NCI-H82 treated with DMSO at 0.1 percent for 48 hours (cell line): ENCODE measurements at regions not wholly inside any gene's neighbourhood (a gene's known extent, or its start where the extent isn't known, plus 50 kb on each side); places are given as distances from the start of the nearest gene placed in this dataset.
"Not testable (repeated sequence)": the region's sequence is repeated elsewhere in the genome, so short reads cannot be mapped to it uniquely, and the experiment has no call there.

Experiments
- DNase-seq: peaks from one replicate; lab custom pipeline; 2025; ENCODE audit not compliant: unreplicated experiment; lab: John Stamatoyannopoulos, UW

DNA sequence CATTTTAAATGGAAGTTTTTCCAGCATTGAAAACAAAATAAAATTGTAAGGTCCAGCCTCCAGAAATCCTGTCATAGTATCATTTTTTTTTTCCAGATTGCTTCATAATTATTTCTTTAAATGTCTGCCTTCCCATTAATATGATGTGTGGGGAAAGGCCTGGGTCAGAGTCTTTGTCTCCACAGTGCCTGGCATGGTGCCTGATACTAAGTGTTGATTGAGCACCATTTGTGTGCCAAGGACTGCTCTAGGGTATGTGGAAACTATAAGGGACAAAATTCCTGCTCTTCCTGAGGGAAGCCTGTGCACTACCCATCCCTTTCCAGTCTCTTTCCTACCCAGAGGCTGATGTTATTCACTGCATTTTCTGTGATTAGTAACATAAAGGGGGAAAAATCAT is 53.1 kb upstream of the BEND4 start:
- DNase-seq, result no peak

DNA sequence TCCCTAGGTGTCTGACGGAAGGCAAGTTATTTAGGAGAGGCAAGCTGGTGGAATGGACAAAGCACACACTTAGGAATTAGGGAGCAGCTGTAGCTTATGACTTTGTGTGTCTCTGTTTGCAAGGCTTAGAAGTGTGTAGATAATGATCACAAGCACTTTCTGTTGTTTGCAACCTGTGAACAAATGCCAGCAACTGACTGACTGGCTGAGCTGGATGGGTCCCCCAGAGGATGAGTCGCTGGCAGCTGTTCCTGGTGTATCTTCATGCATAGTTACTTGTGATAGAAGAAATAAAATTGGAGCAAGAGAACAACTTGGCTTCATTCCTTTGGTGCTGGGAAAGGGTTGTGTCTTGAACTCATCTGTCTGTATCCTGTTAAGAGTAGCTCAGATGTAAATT is 64.2 kb upstream of the BEND4 start:
- DNase-seq, result no peak

DNA sequence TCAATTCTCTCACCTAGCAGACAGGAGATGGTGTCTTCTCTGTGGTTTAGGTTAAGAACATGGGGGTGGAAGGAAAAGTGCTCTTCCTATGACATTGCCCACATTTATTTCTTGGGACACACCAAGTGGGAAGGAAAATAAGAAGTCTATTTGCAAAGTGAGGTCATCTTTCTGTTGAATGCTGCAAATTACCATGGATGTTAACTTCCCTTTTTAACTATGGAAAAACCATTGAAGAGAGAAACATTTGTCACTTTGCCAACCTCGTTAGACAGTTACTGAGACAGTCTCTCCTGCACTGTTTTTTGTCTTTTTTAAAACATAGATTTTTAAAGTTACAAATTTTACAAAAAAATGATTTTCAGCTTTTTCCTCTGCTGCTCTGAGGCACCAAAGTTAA is 72.8 kb upstream of the BEND4 start:
- no peak for DNase-seq

DNA sequence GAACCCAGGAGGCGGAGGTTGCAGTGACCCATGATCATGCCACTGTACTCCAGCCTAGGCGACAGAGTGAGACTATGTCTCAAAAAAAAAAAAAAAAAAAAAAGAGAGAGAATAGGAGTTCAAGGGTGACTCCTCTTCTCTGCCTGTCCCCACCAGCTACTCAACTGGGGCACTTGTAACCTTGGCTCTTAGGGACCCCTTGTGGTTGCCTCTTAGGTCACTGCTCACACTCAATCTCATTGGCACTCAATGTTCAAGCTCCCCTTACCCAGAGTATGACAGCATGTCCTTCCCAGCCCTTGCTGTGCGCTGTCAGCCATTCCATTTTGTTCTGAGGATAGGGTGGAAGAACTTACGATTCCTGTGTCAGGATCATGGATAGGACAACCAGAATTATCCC is 82.4 kb upstream of the BEND4 start:
- DNase-seq, result no peak

DNA sequence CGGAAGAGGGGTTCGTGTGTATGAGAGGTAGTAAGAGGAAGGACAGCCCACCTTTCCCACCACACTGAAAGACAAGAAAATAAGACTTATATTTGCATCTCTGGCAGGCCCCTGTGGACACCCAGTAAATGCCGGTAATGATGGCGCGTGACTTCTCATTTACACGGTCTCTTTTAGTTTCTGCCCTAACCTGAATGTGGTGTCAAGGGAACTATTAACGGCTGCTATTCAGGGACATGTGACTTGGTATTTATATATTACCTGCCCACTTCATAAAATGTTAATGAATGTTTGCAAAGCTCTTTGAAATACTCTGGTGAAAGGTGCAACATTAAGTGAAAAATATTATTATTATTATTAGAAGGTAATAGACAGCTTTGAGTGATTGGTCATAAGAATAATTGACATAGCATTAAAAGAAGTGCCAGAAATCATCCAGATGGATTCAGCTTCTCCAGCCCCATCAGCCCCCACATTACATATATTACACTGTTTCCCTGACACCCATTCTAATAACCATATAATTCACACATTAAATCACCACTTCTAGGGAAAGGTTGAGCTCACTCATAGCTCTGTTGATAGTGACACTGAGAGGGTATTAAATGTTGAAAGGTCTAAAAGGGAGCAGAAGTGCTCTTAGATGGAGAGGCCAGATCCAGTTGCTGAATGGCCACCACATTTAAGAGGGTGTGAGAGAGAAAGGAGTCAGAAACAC is 83.0 kb upstream of the BEND4 start:
- no peak for DNase-seq

DNA sequence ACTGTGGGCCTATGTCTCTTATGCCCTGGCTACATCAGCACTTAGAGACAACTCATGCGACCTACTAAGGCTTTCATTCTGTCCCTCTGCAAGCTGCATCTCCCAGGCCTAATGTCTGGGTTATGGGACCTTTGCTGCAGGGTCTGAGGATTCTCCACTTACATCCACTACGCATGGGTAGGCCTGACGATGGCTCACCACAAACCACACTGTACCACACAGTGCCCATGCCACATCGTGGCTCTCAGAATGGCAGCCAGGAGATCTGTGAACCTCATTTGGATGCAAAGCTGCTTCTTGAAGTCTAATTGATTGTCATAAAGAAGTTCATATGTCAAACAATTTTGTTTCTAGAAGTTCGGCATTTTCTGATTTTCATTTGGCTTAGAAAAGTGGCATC is 84.6 kb upstream of the BEND4 start:
- no peak for DNase-seq

DNA sequence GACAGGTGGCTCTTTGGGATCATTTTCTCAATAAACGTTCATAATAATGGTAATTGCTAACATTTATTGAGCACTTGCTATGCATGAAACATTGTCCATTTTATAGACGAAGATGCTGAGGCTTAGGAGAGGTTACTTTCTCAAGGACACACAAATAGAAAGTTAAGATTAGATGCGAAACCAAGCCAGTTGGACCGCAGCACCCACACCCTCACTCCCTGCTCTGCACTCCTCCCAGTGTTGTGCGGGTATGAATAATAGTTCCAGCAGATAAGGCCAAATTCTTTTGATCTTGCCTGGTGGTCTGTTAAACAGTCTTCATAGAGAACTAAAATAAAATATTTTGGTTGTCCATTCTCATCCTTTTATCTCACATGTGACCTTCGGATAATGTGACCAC is 85.0 kb upstream of the BEND4 start:
- DNase-seq, result no peak

DNA sequence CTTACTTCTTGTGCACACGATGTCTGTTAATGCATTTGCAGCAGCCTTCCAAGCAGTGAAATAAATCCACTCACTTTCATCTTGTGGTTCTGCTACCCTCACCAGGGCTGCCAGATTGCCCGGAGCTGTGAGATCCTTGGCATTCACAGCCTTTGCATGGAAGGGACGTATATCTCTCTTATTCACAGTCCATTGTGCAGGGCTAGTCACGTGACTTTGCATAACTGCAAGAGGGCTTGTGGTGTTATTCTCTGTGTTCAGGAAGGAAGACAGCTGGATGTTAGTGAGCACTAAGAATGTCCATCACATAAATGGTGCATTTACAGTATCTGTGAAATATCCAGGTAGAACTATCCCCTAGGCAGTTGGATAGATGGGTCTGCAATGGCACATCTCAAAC is 96.5 kb upstream of the BEND4 start:
- no peak for DNase-seq

DNA sequence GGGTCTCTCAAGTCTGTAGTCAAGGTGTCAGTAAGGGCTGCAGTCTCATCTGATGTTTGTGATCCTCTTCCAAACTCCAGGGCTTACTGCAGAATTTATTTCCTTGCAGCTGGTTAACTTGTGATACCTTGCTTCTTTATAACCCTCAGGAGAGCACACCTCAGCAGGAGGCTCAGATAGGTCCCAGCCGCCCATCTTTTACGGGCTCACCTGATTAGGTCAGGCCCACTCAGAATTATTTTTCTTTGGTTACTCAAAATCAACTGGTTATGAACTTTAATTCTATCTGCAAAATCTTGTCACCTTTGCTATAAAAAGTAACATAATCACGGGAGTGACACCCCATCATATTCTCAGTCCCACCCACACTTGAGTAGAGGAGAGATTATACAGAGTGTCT is 99.9 kb upstream of the BEND4 start:
- no peak for DNase-seq

DNA sequence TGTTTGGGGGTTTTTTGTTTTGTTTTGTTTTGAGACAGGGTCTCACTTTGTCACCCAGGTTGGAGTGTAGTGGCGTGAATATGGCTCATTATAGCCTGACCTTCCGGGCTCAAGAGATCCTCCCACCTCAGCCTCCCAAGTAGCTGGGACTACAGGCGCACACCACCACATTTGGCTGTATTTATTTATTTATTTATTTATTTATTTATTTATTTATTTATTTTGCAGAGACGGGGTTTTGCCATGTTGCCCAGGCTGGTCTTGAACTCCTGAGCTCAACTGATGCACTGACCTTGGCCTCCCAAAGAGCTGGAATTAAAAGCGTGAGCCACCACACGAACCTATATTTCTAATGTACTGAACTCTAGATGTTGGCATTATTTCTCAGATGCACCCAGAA is 105.2 kb upstream of the BEND4 start:
- not testable (repeated sequence) for DNase-seq

DNA sequence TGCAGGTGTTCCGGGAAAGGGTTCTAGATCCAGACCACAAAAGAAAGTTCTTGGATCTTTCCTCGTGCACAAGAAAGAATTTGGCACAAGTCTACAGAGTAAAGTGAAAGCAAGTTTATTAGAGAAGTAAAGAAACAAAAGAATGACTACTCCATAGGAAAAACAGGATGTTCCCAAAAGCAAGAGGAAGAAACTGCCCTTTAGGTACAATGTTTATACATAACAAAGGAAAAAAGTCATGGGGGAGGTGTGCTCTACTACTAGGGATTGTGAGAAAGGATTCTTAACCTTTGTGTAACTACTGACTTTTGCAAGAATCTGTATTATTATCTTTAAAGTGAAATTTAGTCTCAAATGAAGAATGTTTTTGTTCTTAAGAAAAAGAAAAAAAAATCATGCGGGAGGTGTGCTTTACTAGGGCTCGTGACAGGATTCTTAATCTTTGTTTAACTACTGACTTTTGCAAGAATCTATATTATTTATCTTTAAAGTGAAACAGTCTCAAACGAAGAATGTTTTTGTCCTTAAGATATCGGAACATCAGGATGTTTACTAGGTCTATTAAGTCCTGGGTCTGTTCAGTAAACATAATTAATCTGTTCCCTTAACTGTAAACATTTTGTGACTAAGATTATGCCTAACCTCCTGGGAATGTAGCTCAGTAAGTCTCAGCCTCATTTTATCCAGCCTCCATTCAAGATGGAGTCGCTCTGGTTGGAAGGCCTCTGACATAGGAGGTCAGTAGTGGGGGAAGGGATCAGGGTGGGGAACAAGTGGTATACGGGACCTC is 110.4 kb upstream of the BEND4 start:
- no peak for DNase-seq

DNA sequence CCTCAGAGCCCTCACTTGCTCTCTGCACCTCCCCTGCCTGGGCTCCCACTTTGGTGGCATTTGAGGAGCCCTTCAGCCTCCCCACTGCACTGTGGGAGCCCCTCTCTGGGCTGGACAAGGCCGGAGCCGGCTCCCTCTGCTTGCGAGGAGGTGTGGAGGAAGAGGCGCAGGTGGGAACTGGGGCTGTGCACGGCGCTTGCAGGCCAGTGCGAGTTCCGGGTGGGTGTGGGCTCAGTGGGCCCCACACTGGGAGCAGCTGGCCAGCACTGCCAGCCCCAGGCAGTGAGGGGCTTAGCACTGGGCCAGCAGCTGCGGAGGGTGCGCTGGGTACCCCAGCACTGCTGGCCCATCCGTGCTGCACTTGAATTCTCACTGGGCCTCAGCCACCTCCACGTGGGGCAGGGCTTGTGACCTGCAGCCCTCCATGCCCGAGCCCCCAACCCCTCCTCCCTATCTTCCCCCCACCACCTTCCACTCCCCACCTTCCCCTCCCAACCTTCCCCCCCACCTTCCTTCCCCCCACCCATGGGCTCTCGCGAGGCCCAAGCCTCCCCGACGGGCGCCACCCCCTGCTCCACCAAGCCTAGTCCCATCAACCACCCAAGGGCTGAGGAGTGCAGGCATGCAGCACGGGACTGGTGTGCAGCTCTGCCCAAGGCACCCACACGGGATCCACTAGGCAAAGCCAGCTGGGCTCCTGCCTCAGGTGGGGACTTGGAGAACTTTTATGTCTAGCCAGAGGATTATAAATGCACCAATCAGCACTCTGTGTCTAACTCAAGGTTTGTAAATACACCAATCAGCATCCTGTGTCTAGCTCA is 113.5 kb upstream of the BEND4 start:
- no peak for DNase-seq

DNA sequence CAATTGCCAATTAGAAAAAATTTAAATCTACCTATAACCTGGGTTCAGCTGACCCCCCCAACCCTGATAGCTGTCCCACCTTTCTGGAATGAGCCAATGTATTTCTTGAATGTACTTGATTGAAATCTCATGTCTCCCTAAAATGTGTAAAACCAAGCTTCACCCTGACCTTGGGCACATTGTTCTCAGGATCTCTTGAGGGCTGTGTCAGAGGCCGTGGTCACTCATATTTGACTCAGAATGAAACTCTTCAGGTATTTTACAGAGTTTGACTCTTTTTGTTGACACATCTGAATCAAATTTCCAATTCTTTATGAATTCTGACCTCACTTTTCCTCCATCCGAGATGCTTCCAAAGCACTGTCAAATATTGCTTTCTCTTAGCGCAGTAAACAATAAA is 115.3 kb upstream of the BEND4 start:
- no peak for DNase-seq

DNA sequence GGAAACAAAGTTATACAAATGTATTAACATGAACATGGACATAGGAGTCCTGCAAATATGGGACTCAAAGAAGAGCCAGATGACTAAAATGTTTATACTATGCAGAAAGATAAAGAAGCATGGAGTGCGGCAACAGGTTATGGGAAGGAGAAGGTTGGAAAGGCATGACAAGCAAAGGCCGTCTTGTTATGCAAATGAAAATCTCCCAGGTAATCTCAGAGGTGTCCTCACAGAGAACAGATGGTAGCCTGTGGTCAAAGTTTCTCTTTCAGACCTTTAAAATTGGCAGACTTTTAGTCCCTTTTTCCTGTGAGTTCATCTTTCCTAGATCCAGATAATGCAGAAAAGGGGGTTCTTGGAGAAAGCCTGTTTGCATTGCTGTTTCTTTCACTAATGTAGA is 116.4 kb upstream of the BEND4 start:
- DNase-seq, result no peak

DNA sequence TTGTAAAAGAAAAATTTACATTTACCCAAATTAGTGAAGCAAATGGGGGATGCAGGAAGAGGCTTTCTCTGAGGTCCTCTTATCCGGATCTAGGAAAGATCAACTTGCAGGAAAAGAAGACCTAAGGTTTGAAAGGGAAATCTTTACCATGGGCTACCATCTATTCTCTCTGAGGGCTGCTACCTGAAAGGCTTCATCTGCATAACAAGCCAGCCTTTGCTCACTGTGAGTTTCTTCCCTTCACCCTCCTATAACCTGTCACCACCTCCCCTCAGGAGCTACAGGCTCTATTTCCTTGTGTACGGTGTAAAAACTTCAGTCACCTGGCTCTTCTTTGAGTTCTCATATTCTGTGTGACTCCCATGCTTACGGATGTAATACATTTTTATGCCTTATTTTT is 118.6 kb upstream of the BEND4 start:
- DNase-seq, result no peak

DNA sequence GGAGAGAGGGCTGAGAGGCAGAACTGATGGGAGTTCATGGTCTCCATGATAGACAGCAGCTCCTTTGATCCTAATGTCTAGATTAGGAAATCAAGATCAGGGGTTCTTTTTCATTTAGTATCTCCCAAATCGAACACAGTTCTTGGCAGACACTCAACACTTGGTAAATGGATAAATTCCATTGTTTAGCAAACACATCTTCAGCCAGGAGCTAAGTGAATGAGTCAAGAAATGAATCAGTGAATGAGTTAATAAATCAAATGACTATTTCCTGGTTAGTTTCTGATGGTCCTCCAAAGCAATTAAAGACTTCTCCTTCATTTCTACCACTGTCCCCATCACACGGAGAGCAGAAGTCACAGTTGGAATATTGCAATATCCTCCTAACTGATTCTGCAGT is 120.0 kb upstream of the SHISA3 start:
- DNase-seq, result no peak

DNA sequence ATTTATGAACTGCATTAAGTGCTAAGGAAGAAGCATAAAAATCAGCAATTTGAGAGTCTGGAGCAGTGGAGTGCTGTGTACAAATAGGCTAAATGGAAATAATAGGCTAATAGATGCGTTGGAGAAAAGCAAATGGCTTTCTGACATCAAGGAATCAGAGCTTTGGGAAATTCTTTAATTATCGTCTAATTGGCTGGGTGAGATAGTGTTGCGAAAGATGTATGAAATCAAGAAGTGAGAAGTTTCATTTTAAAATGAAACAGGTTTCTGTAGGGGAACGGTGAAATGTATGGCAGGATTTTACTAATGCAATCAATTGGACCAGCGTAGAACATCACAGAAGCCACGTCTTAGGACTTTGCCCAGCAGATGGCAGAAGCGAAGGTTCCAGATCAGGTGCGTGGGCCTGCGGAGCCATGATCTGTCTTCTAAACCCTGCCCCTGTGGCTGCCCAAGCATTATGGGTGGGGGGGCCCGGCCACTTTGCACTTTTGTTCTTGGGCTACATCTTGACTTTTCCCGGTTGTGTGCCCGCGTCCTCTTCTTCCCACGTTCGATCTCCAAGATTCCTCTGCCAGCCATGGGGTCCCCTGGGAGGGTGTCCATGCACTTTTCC is 118.5 kb upstream of the SHISA3 start:
- DNase-seq, result no peak

DNA sequence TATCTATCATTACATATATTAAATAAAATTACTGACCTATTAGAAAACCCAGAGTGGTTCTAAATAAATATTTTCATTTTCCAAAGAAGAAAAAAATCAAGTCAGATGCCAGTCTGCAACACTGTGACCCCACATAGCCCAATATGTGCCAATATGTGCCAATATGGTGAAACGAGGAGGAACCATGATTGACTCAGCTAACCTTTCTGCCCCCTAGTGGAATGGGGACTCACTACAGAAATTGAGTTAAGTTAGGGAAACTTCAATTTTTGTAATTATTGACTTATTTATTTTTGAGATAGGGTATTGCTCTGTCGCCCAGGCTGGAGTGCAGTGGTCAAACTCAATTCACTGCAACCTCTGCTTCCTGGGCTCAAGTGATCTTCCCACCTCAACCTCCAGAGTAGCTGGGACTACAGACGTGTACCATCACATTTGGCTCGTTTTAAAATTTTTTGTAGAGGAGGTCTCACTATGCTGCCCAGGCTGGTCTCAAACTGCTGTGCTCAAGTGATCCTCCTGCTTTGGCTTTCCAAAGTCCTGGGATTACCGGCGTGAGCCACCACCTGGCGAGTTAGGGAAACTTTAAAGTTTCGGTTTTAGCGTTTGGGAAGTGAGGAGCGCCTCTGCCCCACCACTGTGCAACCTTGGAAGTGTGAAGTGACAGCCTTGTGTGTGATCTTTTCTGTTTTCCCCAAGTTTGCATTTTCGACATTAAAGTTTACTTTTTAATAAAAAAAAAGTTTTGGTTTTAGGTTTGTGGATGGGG is 116.8 kb upstream of the SHISA3 start:
- DNase-seq, result no peak

DNA sequence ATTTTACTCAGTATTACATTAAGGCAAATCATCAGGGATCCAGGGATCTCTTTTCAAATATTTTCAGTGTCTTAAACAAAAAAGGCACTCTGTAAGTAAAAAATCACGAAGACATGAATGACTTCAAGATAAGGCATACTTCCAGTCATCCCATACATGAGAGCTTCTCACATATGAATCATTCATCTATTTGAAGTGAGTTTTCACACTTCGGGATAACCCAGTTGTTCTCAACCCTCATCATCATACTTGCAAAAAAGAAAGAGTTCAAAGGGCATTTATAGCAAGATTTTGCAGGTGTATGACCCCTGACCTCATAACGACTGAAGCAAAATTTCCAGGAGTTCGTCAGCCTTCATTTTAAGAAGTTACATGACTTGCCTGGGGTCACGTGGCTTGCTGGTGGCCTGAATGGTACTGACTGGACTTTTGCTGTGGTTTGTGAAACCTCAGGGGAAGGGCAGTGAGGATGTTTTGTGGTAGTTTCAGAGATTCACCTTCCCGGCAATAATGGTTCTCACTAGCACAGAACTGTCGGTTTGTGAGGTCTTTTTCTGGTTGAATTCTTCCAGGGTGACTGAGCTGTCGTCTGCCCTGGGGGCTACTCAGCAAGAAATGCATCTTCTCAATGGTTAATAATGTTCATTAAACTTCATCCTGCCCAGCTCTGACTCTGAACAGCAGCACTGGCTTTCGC is 115.8 kb upstream of the SHISA3 start:
- no peak for DNase-seq
